BLaER1 treated with 17β-estradiol and CSF1 and Interleukin-3, amounts not matched to agents 10 nM and 100 nM (cell line): ENCODE measurements at regions not wholly inside any gene's neighbourhood (a gene's known extent, or its start where the extent isn't known, plus 50 kb on each side); places are given as distances from the start of the nearest gene placed in this dataset.
A peak's percentile ranks its signal among the peaks of the same experiment; 100 is the strongest.

Source experiments
- H3K27ac ChIP-seq, 11 experiments: shearing (Covaris generic); formaldehyde crosslinking; 2 replicates each; pipeline ENCODE4 v1.8.1; 2022
- H3K27me3 ChIP-seq, 11 experiments: shearing (Covaris generic); formaldehyde crosslinking; 2 replicates each; pipeline ENCODE4 v1.8.1; 2022
- H3K36me3 ChIP-seq, 11 experiments: shearing (Covaris generic); formaldehyde crosslinking; 2 replicates each; pipeline ENCODE4 v1.8.1; 2022
- H3K4me1 ChIP-seq, 10 experiments: shearing (Covaris generic); formaldehyde crosslinking; 2 replicates each; pipeline ENCODE4 v1.8.1; 2022
- H3K4me2 ChIP-seq, 11 experiments: shearing (Covaris generic); formaldehyde crosslinking; 2 replicates each; pipeline ENCODE4 v1.8.1; 2022
- H3K4me3 ChIP-seq, 10 experiments: shearing (Covaris generic); formaldehyde crosslinking; 2 replicates each; pipeline ENCODE4 v1.8.1; 2022
- H3K9ac ChIP-seq, 11 experiments: shearing (Covaris generic); formaldehyde crosslinking; 2 replicates each; pipeline ENCODE4 v1.8.1; 2022
- H3K9me3 ChIP-seq, 11 experiments: shearing (Covaris generic); formaldehyde crosslinking; replicated peaks in 1 of 11; 2 replicates each; pipeline ENCODE4 v1.8.1; 2022
- H4K20me1 ChIP-seq, 11 experiments: shearing (Covaris generic); formaldehyde crosslinking; 2 replicates each; pipeline ENCODE4 v1.8.1; 2022
- Cebpa-rat ChIP-seq, 11 experiments: shearing (Covaris generic); IDR thresholded peaks; 2 replicates each; pipeline ENCODE4 v1.8.1; 2022

DNA sequence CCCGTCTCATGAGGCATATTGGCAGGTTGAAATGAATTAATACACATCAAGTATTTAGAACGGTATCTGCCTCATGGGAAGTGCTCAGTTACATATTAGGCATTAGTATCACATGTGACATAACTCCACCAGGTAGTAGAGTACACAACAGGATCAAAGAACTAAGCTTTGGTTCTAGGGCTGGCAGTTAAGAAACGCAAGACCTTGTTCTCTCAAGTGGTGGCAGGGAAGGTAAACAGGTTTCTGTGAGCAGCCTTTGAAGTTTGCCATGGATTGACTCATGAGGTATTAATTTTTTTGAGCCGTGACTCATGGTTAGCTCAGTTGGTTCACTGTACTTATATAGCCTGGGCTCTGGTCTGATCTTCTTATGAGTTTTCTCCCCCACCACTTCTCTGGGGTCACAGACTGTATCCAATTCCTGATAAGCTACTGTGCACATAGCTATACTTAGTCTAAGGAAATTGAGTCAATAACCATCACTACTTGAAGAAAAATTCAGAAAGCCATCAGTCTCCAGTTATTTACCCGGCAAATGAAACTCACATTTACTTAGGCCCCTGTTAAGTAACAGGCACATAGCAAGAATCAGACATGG, 155.6 kb upstream of the STT3B start:
- Histone ChIP-seq H3K4me3 (no peak overlapping the region), H3K4me2 (no peak overlapping the region), H3K36me3 (no peaks in the 10 kb centered on the region), H3K9ac (no peak overlapping the region), H4K20me1 (no peaks in the 10 kb centered on the region), H3K4me1 (no peaks in the 10 kb centered on the region), H3K27ac (no peak overlapping the region), H3K9me3 (no peaks in the 10 kb centered on the region), H3K27me3 (no peaks in the 10 kb centered on the region)
- no peak for TF ChIP-seq Cebpa-rat (IDR thresholded peaks at IDR 0.05)

DNA sequence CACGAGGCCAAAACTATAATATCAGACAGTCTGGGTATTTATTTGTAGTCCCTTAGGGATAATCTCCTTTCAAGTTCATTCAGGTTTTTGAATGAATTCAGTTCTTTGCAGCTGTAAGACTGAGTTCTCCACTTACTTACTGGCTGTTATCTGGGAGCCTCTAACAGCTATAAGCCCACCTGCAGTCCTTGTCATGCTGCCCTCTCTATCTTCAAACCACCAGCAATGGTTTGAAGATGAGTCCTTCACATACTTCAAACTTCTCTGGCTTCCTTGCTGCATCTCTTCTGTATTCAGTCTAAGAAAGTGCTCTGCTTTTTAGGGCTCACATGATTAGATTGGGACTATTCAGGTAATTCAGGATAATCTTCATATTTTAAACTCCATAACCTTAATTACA, 154.5 kb upstream of the STT3B start:
- Histone ChIP-seq H3K9me3 (no peaks in the 10 kb centered on the region), H3K27ac (no peak overlapping the region), H4K20me1 (no peaks in the 10 kb centered on the region), H3K27me3 (no peaks in the 10 kb centered on the region), H3K36me3 (no peaks in the 10 kb centered on the region), H3K4me2 (no peak overlapping the region), H3K9ac (no peak overlapping the region), H3K4me3 (no peak overlapping the region), H3K4me1 (no peaks in the 10 kb centered on the region)
- no peak for TF ChIP-seq Cebpa-rat (IDR thresholded peaks at IDR 0.05)

DNA sequence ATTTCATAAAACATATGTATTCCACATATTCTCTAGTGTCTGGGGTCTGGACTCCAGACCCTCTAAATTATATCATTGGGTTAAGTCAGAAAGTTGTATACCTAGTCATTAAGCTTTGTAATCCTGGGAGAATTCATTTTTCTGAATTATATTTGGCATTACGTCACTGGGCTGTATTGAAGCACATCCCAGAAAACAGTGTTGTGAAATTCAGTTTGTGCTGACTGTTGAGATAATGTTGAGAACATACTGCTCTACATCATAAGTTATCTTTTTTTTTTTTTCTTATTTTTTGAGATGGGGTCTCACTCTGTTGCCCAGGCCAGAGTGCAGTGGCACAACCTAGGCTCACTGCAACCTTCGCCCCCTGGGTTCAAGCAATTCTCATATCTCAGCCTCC, 153.1 kb upstream of the STT3B start:
- Histone ChIP-seq H3K4me3 (no peak overlapping the region), H3K4me2 (no peak overlapping the region), H3K36me3 (no peaks in the 10 kb centered on the region), H3K27me3 (no peaks in the 10 kb centered on the region), H4K20me1 (no peaks in the 10 kb centered on the region), H3K9me3 (no peaks in the 10 kb centered on the region), H3K4me1 (no peaks in the 10 kb centered on the region), H3K9ac (no peak overlapping the region), H3K27ac (no peak overlapping the region)
- TF ChIP-seq Cebpa-rat (IDR thresholded peaks at IDR 0.05), result no peak

DNA sequence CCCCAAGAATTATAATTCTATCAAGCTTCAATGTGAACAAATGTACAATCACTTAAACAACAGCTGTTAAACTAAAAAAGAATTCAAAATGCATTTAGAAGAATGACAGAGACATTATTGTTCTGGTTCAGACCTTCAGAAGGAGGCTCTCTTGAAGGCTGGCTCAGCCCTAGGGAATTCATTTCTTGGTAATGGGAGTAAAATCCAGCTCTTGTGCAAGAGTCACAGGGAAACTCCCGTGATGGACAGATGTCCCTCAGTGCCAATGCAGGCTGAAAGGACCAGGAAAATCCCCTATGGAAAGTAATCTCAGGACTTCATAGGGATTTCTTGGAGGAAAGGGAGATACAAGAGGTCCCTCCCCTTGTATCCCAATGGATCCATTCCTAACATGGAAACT, 149.9 kb upstream of the STT3B start:
- no peaks in the 10 kb centered on the region for H3K4me1 ChIP-seq
- H4K20me1 ChIP-seq, result no peaks in the 10 kb centered on the region
- no peak for TF ChIP-seq Cebpa-rat (IDR thresholded peaks at IDR 0.05)
- H3K9me3 ChIP-seq, result peaks cover 11 to 19% (median 17%) of the 10 kb centered on the region in 11 experiments
- H3K9ac ChIP-seq, result no peak overlapping the region
- H3K36me3 ChIP-seq, result no peaks in the 10 kb centered on the region
- no peak overlapping the region for H3K4me3 ChIP-seq
- no peaks in the 10 kb centered on the region for H3K27me3 ChIP-seq
- no peak overlapping the region for H3K27ac ChIP-seq
- no peak overlapping the region for H3K4me2 ChIP-seq

DNA sequence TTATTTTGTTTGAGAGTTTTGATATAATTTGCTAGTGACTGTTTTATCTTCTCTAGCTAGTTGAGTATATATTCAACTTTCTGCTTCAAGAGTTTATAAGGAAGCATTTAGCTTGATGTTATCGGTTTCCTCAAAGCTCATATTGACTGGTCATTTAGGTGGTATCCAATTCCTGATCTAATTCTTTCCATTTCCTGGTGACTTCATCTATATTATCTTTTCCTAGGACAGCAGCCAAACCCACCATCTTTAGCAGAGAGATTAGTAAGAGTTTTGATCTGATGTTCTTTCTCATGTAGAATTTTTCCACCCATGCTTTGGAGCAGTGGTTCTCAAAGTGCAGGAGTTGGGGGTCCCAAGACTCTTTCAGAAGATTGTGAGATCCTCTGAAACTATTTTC, 148.6 kb upstream of the STT3B start:
- H3K9me3 ChIP-seq, result peaks cover 11 to 19% (median 17%) of the 10 kb centered on the region in 11 experiments
- no peaks in the 10 kb centered on the region for H3K27me3 ChIP-seq
- H3K27ac ChIP-seq, result no peak overlapping the region
- H3K4me1 ChIP-seq, result no peaks in the 10 kb centered on the region
- no peak overlapping the region for H3K9ac ChIP-seq
- H3K36me3 ChIP-seq, result no peaks in the 10 kb centered on the region
- TF ChIP-seq Cebpa-rat (IDR thresholded peaks at IDR 0.05), result no peak
- no peak overlapping the region for H3K4me3 ChIP-seq
- no peak overlapping the region for H3K4me2 ChIP-seq
- no peaks in the 10 kb centered on the region for H4K20me1 ChIP-seq

DNA sequence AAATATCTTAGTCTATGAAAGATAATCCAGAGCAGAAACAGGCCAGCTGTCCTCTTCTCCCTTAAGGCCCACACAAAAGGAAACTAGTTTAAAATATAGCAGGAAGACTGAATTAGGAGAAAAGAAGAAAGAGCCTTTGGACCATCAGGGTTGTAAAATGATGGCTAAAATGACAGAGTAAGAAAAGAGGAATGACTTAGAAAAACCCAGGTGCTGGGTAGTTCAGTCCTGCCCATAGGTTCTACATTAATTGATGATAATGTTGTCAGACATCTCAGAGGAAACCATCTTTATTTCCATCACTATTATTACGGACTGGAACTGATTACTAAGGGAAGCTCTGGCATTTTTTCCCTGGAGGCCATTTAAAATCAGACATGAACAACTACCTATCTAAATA, 142.8 kb upstream of the STT3B start:
- no peak for TF ChIP-seq Cebpa-rat (IDR thresholded peaks at IDR 0.05)
- Histone ChIP-seq H3K4me3 (no peak overlapping the region), H3K4me2 (no peak overlapping the region), H3K36me3 (no peaks in the 10 kb centered on the region), H3K9me3 (peaks cover 11 to 19% (median 17%) of the 10 kb centered on the region in 11 experiments), H3K9ac (no peak overlapping the region), H3K27me3 (no peaks in the 10 kb centered on the region), H3K4me1 (no peaks in the 10 kb centered on the region), H3K27ac (no peak overlapping the region), H4K20me1 (no peaks in the 10 kb centered on the region)

DNA sequence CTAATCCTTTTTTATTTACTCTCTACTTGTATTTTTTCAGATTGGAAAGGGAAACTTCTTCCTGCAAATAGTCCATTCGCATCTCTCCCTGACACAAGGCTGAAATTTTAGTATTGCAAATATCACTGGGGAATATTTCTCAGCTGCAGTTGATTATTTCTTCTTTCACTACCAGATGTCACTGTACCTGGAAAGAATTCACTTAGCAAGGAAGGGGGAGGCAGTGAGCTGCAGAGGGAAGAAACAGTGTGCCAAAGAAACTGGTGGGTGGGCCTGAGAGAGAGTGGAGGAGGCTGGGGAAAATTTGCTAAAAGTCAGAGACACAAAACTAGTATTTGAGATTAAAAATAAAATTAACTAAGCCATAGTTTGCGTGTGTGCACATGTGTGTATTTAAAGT, 142.3 kb upstream of the STT3B start:
- no peak overlapping the region for H3K27ac ChIP-seq
- no peaks in the 10 kb centered on the region for H3K27me3 ChIP-seq
- H3K4me3 ChIP-seq, result no peak overlapping the region
- TF ChIP-seq Cebpa-rat (IDR thresholded peaks at IDR 0.05), result no peak
- H3K9me3 ChIP-seq, result peaks cover 11 to 19% (median 17%) of the 10 kb centered on the region in 11 experiments
- H4K20me1 ChIP-seq, result no peaks in the 10 kb centered on the region
- no peaks in the 10 kb centered on the region for H3K4me1 ChIP-seq
- no peak overlapping the region for H3K9ac ChIP-seq
- H3K36me3 ChIP-seq, result no peaks in the 10 kb centered on the region
- H3K4me2 ChIP-seq, result no peak overlapping the region

DNA sequence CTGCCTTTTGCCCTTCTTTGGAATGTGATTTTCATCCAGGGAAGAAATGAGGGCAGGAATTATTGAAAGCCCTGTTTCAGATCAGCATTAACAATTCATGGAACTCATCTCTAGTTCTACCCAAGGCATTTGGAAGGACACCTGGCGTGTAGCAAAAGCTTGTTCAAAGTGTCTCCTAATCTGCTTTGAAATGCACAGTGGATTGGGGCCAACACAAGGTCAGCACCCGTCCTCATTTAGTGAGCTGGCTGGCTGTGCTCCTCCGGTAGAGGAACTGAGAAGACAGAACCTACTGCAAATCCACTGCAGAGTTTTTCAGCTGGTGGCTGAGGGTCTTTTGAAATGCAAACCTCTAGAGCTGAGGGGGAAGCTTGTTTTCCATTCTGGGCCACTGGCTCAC, 141.6 kb upstream of the STT3B start:
- TF ChIP-seq Cebpa-rat (IDR thresholded peaks at IDR 0.05), result no peak
- H3K27me3 ChIP-seq, result no peaks in the 10 kb centered on the region
- H3K4me2 ChIP-seq, result no peak overlapping the region
- no peak overlapping the region for H3K9ac ChIP-seq
- peaks cover 11 to 17% (median 14%) of the 10 kb centered on the region in 11 experiments for H3K9me3 ChIP-seq
- H3K27ac ChIP-seq, result no peak overlapping the region
- H3K36me3 ChIP-seq, result no peaks in the 10 kb centered on the region
- H3K4me1 ChIP-seq, result no peaks in the 10 kb centered on the region
- H4K20me1 ChIP-seq, result no peaks in the 10 kb centered on the region
- no peak overlapping the region for H3K4me3 ChIP-seq

DNA sequence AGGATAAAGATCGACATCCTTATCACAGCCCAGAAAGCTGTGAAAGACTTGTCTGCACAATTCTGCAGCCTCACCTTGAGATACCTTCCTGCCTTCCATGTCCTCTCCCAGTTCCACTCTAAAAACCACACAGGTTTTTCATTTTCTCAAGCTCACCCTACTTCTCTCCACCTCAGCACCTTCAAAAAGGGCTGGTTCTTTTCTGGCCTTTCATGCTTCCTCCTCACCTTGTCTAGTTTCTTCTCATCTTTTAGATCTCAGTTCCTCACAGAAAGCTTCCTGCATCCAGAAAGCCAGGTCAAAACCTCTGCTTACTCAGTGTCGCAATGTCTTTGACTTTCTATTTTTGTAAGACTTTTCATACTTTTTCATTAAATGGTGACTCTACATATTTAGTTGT, 140.2 kb upstream of the STT3B start:
- H3K4me3 ChIP-seq, result no peak overlapping the region
- H3K9me3 ChIP-seq, result peaks cover 0 to 2% (median under 1%) of the 10 kb centered on the region in 11 experiments; a peak in 9 of 22 replicates
- no peaks in the 10 kb centered on the region for H4K20me1 ChIP-seq
- no peaks in the 10 kb centered on the region for H3K36me3 ChIP-seq
- no peak overlapping the region for H3K4me2 ChIP-seq
- H3K27ac ChIP-seq, result no peak overlapping the region
- TF ChIP-seq Cebpa-rat (IDR thresholded peaks at IDR 0.05), result no peak
- no peaks in the 10 kb centered on the region for H3K4me1 ChIP-seq
- H3K27me3 ChIP-seq, result no peaks in the 10 kb centered on the region
- H3K9ac ChIP-seq, result no peak overlapping the region

DNA sequence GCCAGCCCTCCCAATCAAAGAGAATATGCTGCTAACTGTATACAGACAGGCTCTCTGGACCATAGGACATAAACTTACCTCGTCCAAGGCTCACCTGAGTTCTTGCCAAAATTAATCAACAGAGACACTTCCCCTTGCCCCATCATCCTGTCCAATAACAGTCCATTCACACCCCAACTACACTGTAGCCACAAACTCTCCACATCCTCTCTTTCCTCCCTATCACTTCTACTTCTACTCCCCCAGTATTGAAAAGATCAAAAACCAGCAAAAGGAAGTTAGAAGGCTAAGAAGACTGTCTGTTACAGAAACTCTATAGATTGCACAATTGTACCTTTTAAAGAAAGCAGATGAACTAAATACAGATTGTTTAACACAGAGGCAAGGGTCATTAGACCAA, 133.5 kb upstream of the STT3B start:
- Histone ChIP-seq H3K4me2 (no peak overlapping the region), H3K27ac (no peak overlapping the region), H3K4me1 (no peaks in the 10 kb centered on the region; a peak in 1 of 20 replicates), H3K4me3 (no peak overlapping the region), H3K36me3 (no peaks in the 10 kb centered on the region), H3K27me3 (no peaks in the 10 kb centered on the region), H4K20me1 (no peaks in the 10 kb centered on the region), H3K9me3 (peaks cover 0 to 23% (median 11%) of the 10 kb centered on the region in 11 experiments; a peak in 10 of 22 replicates), H3K9ac (no peak overlapping the region)
- 0 out of 22 replicates have a peak, but pooled peaks of 1 of the 11 experiments have one; percentile 13 for TF ChIP-seq Cebpa-rat (IDR thresholded peaks at IDR 0.05)
